HPDE6-E6E7 (cell line): ENCODE measurements at regions not wholly inside any gene's neighbourhood (a gene's known extent, or its start where the extent isn't known, plus 50 kb on each side); places are given as distances from the start of the nearest gene placed in this dataset.

Experiments used
- DNase-seq: peaks from one replicate; pipeline ENCODE4 v3.0.0; 2011; ENCODE audit warnings: missing footprints; ENCODE audit errors: extremely low spot score

GRCh38 chr12:4106621-4107020 is 166.9 kb upstream of the CCND2 start:
- no peak for DNase-seq

- DNase-seq: no peak
Measured at GRCh38 chr12:4104722-4105244, 168.8 kb upstream of the CCND2 start.

GRCh38 chr12:4099276-4099675 is 174.3 kb upstream of the CCND2 start:
- DNase-seq: no peak

GRCh38 chr12:4091016-4091743 is 182.4 kb upstream of the CCND2 start:
- DNase-seq: no peak

- no peak for DNase-seq
Measured at GRCh38 chr12:4089956-4090355, 183.6 kb upstream of the CCND2 start.

- no peak for DNase-seq
Measured at GRCh38 chr12:4089121-4089606, 184.4 kb upstream of the CCND2 start.

GRCh38 chr12:4088451-4088850 is 185.1 kb upstream of the CCND2 start:
- DNase-seq: no peak

- no peak for DNase-seq
Measured at GRCh38 chr12:4086481-4086880, 187.1 kb upstream of the CCND2 start.

- no peak for DNase-seq
Measured at GRCh38 chr12:4084573-4084972, 189.0 kb upstream of the CCND2 start.

- DNase-seq: no peak
Measured at GRCh38 chr12:4082809-4083403, 190.7 kb upstream of the CCND2 start.

GRCh38 chr12:4080213-4080612 is 193.3 kb upstream of the CCND2 start:
- DNase-seq: no peak

GRCh38 chr12:4074129-4074528 is 199.4 kb upstream of the CCND2 start:
- no peak for DNase-seq

- no peak for DNase-seq
Measured at GRCh38 chr12:4069670-4070010, 196.4 kb upstream of the PARP11 start.

GRCh38 chr12:4068981-4069669 is 195.9 kb upstream of the PARP11 start:
- DNase-seq: no peak

- DNase-seq: no peak
Measured at GRCh38 chr12:4064008-4064407, 190.8 kb upstream of the PARP11 start.

- no peak for DNase-seq
Measured at GRCh38 chr12:4059898-4060568, 186.8 kb upstream of the PARP11 start.

- DNase-seq: no peak
Measured at GRCh38 chr12:4056910-4057845, 184.0 kb upstream of the PARP11 start.

GRCh38 chr12:4054630-4055029 is 181.4 kb upstream of the PARP11 start:
- DNase-seq: no peak

- DNase-seq: no peak
Measured at GRCh38 chr12:4052691-4053090, 179.5 kb upstream of the PARP11 start.

- no peak for DNase-seq
Measured at GRCh38 chr12:4051596-4051995, 178.4 kb upstream of the PARP11 start.

- no peak for DNase-seq
Measured at GRCh38 chr12:4050340-4050739, 177.1 kb upstream of the PARP11 start.
